ENCODE measurements at regions not wholly inside any gene's neighbourhood (a gene's known extent, or its start where the extent isn't known, plus 50 kb on each side); places are given as distances from the start of the nearest gene placed in this dataset.

DNA sequence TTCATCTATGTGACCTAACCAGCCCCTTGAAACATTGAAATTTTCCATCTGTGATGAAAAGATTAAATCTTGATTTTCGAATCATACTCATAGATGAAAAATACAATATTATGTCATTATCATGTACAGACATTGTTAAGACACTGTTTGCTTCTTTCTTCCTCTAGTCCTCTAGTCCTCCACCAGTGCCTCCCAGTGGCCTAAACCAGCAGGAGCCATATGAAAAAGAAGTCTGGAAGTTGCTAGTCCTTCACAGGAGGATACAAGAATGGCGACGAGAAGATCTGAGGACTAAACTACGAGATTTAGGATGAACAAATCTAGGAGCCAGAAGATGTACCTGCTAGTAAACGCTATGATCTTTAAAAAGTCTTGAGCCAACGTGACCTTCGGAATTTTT lies 134.1 kb downstream of the SLC17A6 start:
- TF ChIP-seq, protein P1, sequence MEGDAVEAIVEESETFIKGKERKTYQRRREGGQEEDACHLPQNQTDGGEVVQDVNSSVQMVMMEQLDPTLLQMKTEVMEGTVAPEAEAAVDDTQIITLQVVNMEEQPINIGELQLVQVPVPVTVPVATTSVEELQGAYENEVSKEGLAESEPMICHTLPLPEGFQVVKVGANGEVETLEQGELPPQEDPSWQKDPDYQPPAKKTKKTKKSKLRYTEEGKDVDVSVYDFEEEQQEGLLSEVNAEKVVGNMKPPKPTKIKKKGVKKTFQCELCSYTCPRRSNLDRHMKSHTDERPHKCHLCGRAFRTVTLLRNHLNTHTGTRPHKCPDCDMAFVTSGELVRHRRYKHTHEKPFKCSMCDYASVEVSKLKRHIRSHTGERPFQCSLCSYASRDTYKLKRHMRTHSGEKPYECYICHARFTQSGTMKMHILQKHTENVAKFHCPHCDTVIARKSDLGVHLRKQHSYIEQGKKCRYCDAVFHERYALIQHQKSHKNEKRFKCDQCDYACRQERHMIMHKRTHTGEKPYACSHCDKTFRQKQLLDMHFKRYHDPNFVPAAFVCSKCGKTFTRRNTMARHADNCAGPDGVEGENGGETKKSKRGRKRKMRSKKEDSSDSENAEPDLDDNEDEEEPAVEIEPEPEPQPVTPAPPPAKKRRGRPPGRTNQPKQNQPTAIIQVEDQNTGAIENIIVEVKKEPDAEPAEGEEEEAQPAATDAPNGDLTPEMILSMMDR (IDR thresholded peaks at IDR 0.05) = no peak
- no peak for TF ChIP-seq POLR2A (IDR thresholded peaks at IDR 0.05)
